PC-9 (cell line): ENCODE measurements at regions not wholly inside any gene's neighbourhood (a gene's known extent, or its start where the extent isn't known, plus 50 kb on each side); places are given as distances from the start of the nearest gene placed in this dataset.

ENCODE experiments used
- BruUV-seq: library from RNA; stranded (reverse); fragments of 400-500 nt; replicated peaks from 2 replicates; lab custom pipeline; 2021; lab: Mats Ljungman, UMichigan
- CTCF ChIA-PET: fragments of 300-600 bp; sonication (Branson Sonifier 250); formaldehyde crosslinking; loops from one replicate; lab custom pipeline; 2022; ENCODE audit warnings: antibody characterized with exemption; lab: Charles Lee
- POLR2A ChIA-PET: fragments of 300-600 bp; sonication (Branson Sonifier 250); formaldehyde crosslinking; loops from one replicate; lab custom pipeline; 2022; ENCODE audit warnings: antibody characterized with exemption; ENCODE audit not compliant: unreplicated experiment; lab: Charles Lee
- DNase-seq, 2 experiments: peaks; one replicate each; pipeline versions ENCODE4 v3.0.0 to v3.0.0-alpha.2; 2015 to 2022; ENCODE audit warnings: mixed read lengths in 1 of 2
- H2AFZ ChIP-seq: fragments of 200-600 bp; sonication (generic); 2 replicates; pipeline ENCODE4 v1.8.1; 2017; ENCODE audit warnings: antibody characterized with exemption
- H3F3A ChIP-seq: fragments of 200-600 bp; sonication (generic); 2 replicates; pipeline ENCODE4 v1.8.1; 2017; ENCODE audit warnings: antibody characterized with exemption, mild to moderate bottlenecking, low read depth; ENCODE audit not compliant: insufficient read depth
- H3K27ac ChIP-seq: fragments of 200-600 bp; sonication (generic); 2 replicates; pipeline ENCODE4 v1.6.1; 2016; ENCODE audit warnings: mixed run types
- H3K27me3 ChIP-seq: fragments of 200-600 bp; sonication (generic); 2 replicates; pipeline ENCODE4 v1.6.1; 2016; ENCODE audit warnings: low read depth, mixed run types; ENCODE audit not compliant: insufficient read depth
- H3K36me3 ChIP-seq: fragments of 200-600 bp; sonication (generic); 2 replicates; pipeline ENCODE4 v1.6.1; 2016; ENCODE audit warnings: low read depth, mixed run types
- H3K4me1 ChIP-seq: fragments of 200-600 bp; sonication (generic); replicated peaks from 2 replicates; pipeline ENCODE4 v1.6.1; 2016; ENCODE audit warnings: mixed run types; ENCODE audit not compliant: insufficient read depth
- H3K4me2 ChIP-seq: fragments of 200-600 bp; sonication (generic); 2 replicates; pipeline ENCODE4 v1.6.1; 2017; ENCODE audit warnings: mixed run types
- H3K4me3 ChIP-seq: fragments of 200-600 bp; sonication (generic); 2 replicates; pipeline ENCODE4 v1.6.1; 2016; ENCODE audit warnings: mixed run types
- H3K79me2 ChIP-seq: fragments of 200-600 bp; sonication (generic); 2 replicates; pipeline ENCODE4 v1.6.1; 2017; ENCODE audit warnings: low read depth, mixed run types
- H3K9me2 ChIP-seq: fragments of 200-600 bp; sonication (generic); 2 replicates; pipeline ENCODE4 v1.8.1; 2017; ENCODE audit warnings: mild to moderate bottlenecking; ENCODE audit not compliant: insufficient read depth
- H3K9me3 ChIP-seq: fragments of 200-600 bp; sonication (generic); 2 replicates; pipeline ENCODE4 v1.8.1; 2016; ENCODE audit warnings: low read depth; ENCODE audit not compliant: insufficient read depth
- H4K20me1 ChIP-seq: fragments of 200-600 bp; sonication (generic); 2 replicates; pipeline ENCODE4 v1.8.1; 2017; ENCODE audit not compliant: insufficient read depth
- EZH2 ChIP-seq: fragments of 200-600 bp; sonication (generic); IDR thresholded peaks from 2 replicates; pipeline ENCODE4 v1.8.0; 2017; ENCODE audit warnings: antibody characterized with exemption, low read depth
- intact Hi-C: fragments of 100-400 bp; cut with micrococcal nuclease; formaldehyde crosslinking; loops from one replicate; pipeline ENCODE4 v1.10.0; 2022; ENCODE audit not compliant: unreplicated experiment
- TF ChIP-seq, protein P1 (sequence below): fragments of 200-600 bp; sonication (generic); conservative IDR thresholded peaks from 2 replicates; pipeline ENCODE4 v1.6.1; 2017; ENCODE audit warnings: mixed run types, antibody characterized with exemption, mild to moderate bottlenecking, moderate library complexity

DNA sequence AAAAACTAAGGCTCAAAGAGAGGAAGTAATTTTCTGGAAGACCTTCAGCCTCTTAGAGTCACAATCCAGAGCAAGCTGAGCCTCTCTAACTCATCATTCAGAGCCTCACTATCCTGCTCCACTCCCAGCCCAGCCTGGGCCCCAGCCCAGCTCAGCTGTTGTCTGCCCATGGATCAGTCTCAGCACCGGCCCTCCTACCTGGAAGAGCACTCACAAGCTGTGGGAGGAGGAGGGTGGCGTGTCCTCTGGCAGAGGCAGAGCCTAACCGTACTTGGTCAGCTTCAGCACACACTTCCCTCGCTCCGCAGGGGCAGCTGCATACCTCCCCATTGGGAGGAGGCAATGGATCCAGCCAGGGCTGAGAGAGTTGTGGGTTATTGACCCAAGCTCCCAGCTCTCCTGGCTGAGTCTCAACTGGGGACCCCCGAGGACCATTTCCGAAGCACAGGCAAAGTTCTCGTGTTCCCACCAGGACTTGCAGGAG is 66.7 kb upstream of the GPR26 start:
- no peak for TF ChIP-seq EZH2
- TF ChIP-seq, protein P1, sequence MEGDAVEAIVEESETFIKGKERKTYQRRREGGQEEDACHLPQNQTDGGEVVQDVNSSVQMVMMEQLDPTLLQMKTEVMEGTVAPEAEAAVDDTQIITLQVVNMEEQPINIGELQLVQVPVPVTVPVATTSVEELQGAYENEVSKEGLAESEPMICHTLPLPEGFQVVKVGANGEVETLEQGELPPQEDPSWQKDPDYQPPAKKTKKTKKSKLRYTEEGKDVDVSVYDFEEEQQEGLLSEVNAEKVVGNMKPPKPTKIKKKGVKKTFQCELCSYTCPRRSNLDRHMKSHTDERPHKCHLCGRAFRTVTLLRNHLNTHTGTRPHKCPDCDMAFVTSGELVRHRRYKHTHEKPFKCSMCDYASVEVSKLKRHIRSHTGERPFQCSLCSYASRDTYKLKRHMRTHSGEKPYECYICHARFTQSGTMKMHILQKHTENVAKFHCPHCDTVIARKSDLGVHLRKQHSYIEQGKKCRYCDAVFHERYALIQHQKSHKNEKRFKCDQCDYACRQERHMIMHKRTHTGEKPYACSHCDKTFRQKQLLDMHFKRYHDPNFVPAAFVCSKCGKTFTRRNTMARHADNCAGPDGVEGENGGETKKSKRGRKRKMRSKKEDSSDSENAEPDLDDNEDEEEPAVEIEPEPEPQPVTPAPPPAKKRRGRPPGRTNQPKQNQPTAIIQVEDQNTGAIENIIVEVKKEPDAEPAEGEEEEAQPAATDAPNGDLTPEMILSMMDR, result no peak
- no peaks in the 10 kb centered on the region for H3K9me3 ChIP-seq
- no peaks in the 10 kb centered on the region for H3K4me1 ChIP-seq
- intact Hi-C loops, result no loop called here
- peaks cover 8% of the 10 kb centered on the region; the same call in 1 of the 2 replicates for H3K27me3 ChIP-seq
- no peaks in the 10 kb centered on the region for H3K36me3 ChIP-seq
- no TSS peak for BruUV-seq
- no peaks in the 10 kb centered on the region for H3F3A ChIP-seq
- H2AFZ ChIP-seq, result no peak overlapping the region
- H4K20me1 ChIP-seq, result no peaks in the 10 kb centered on the region
- no peaks in the 10 kb centered on the region for H3K9me2 ChIP-seq
- ChIA-PET CTCF (no interaction called here), POLR2A (no interaction called here)
- no peaks in the 10 kb centered on the region for H3K79me2 ChIP-seq
- DNase-seq, result no peak
- H3K27ac ChIP-seq, result no peak overlapping the region
- no peak overlapping the region for H3K4me3 ChIP-seq
- H3K4me2 ChIP-seq, result no peak overlapping the region

DNA sequence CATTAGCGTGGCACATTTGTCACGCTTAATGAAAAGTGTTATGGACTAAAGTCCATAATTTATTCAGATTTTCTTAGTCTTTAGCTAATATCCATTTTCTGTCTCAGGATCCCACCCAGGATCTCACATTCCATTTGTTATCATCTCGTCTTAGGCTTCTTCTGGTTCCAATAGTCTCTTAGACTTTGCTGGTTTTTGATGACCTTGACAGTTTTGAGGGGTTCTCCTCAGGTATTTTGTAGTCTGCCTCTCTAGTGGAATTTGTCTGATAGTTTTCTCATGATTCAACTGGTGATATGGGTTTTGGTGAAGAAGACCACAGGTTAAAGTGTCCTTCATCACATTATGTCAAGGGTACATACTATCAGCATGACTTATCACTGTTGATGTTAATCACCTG is 66.0 kb upstream of the GPR26 start:
- ChIA-PET CTCF (no interaction called here), POLR2A (no interaction called here)
- Histone ChIP-seq H3K79me2 (no peaks in the 10 kb centered on the region), H3K27ac (no peak overlapping the region), H3F3A (no peaks in the 10 kb centered on the region), H3K9me3 (no peaks in the 10 kb centered on the region), H3K4me3 (no peak overlapping the region), H3K9me2 (no peaks in the 10 kb centered on the region), H3K27me3 (peaks cover 9% of the 10 kb centered on the region; the same call in 1 of the 2 replicates), H3K4me2 (no peak overlapping the region), H4K20me1 (no peaks in the 10 kb centered on the region), H3K4me1 (no peaks in the 10 kb centered on the region), H2AFZ (no peak overlapping the region), H3K36me3 (no peaks in the 10 kb centered on the region)
- BruUV-seq, result no TSS peak
- TF ChIP-seq EZH2, result no peak
- TF ChIP-seq, protein P1, result no peak
- intact Hi-C loops, result no loop called here
- DNase-seq, result no peak

DNA sequence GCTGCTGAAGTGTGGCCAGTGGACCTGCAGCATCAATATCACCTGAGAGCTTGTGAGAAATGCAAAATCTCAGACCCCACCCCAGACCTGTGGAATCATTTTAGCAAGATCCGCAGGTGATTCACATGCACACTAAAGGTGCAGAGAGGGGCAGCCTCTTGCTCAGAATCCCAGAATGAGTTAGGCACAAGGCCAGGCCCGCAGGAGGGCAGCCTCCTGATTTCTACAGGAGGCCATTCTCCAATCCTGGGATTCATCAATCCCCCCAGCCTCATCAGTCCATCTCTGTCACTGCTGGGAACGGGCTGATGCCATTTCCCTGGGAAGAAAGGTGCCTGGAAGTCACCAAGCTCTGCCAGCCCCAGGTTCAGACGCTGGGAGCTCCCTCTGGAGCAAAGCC is 63.0 kb upstream of the GPR26 start:
- POLR2A ChIA-PET, result no interaction called here
- Histone ChIP-seq H3K27me3 (peaks cover 25% of the 10 kb centered on the region), H3K27ac (no peak overlapping the region), H4K20me1 (no peaks in the 10 kb centered on the region), H3K4me2 (no peak overlapping the region), H3K4me1 (no peaks in the 10 kb centered on the region), H3K79me2 (no peaks in the 10 kb centered on the region), H3K4me3 (no peak overlapping the region), H3K36me3 (no peaks in the 10 kb centered on the region), H3K9me2 (no peaks in the 10 kb centered on the region), H3F3A (no peaks in the 10 kb centered on the region), H2AFZ (no peak overlapping the region), H3K9me3 (no peaks in the 10 kb centered on the region)
- no peak for DNase-seq
- intact Hi-C loops, result no loop called here
- CTCF ChIA-PET, result no interaction called here
- no TSS peak for BruUV-seq
- TF ChIP-seq, protein P1, result no peak
